Body of pancreas (tissue), 4 donors: ENCODE measurements at regions not wholly inside any gene's neighbourhood (a gene's known extent, or its start where the extent isn't known, plus 50 kb on each side); places are given as distances from the start of the nearest gene placed in this dataset.

ENCODE experiments used
- ATAC-seq: fragments of 150-250 bp; one replicate; pipeline ENCODE4 v1.9.1; 2016
- DNase-seq, 4 donors: peaks; one replicate each; pipeline ENCODE4 v3.0.0-alpha.2; 2019
- H3K27ac ChIP-seq, 4 donors: fragments of 200-600 bp; sonication (generic); 1 replicate in 3 of 4; 2 replicates in 1 of 4; pipeline versions ENCODE4 v1.5.1 to v1.6.1; 2016 to 2019; ENCODE audit warnings: mild to moderate bottlenecking in 1 of 4, mixed read lengths in 1 of 4, moderate library complexity in 1 of 4
- H3K27me3 ChIP-seq, 2 donors: fragments of 200-600 bp; sonication (generic); one replicate each; pipeline ENCODE4 v1.6.0; 2016; ENCODE audit warnings: mild to moderate bottlenecking in 1 of 2
- H3K36me3 ChIP-seq, 2 donors: fragments of 200-600 bp; sonication (generic); replicated peaks in 1 of 2; 2 replicates each; pipeline ENCODE4 v1.5.1; 2016; ENCODE audit warnings: low read depth in 2 of 2; ENCODE audit not compliant: insufficient read depth in 1 of 2
- H3K4me1 ChIP-seq: fragments of 200-600 bp; sonication (generic); one replicate; pipeline ENCODE4 v1.6.0; 2016
- H3K4me3 ChIP-seq, 2 donors: fragments of 200-600 bp; sonication (generic); 1 replicate in 1 of 2; 2 replicates in 1 of 2; pipeline ENCODE4 v1.5.1; 2016 to 2019
- H3K9me3 ChIP-seq, 3 donors: fragments of 200-600 bp; sonication (generic); 1 replicate in 2 of 3; 2 replicates in 1 of 3; pipeline ENCODE4 v1.5.1; 2016
- POLR2A ChIP-seq, 3 donors: fragments of 450-650 bp; IDR thresholded peaks; one replicate each; pipeline ENCODE4 v1.6.1; 2016; ENCODE audit warnings: antibody characterized with exemption in 3 of 3, mild to moderate bottlenecking in 2 of 3
- WGBS, 2 donors: methylation state at CpG; one replicate each; pipeline ENCODE4 v1.1.5; 2017; 5-methylcytosine and 5-hydroxymethylcytosine counted together
- intact Hi-C: fragments of 100-400 bp; cut with DNase I; formaldehyde crosslinking; loops from one replicate; pipeline ENCODE4 v1.15.1; 2023
- TF ChIP-seq, protein P1 (sequence below), 7 experiments: fragments of 450-650 bp in 4 of 7; fragments of 200-600 bp in 3 of 7; sonication (generic) in 3 of 7; IDR thresholded peaks; one replicate each; pipeline ENCODE4 v1.5.1; 2016 to 2019; ENCODE audit warnings: antibody characterized with exemption in 7 of 7

- intact Hi-C loops: no loop called here
- 79 to 86% methylated on average over 2 of the region's 2 CpGs for WGBS, 2 donors
- ATAC-seq (no peak), DNase-seq (no peak)
- Histone ChIP-seq H3K27ac (no peak overlapping the region), H3K9me3 (no peaks in the 10 kb centered on the region), H3K4me3 (no peak overlapping the region), H3K4me1 (no peaks in the 10 kb centered on the region), H3K36me3 (no peaks in the 10 kb centered on the region), H3K27me3 (no peaks in the 10 kb centered on the region)
- TF ChIP-seq, protein P1, sequence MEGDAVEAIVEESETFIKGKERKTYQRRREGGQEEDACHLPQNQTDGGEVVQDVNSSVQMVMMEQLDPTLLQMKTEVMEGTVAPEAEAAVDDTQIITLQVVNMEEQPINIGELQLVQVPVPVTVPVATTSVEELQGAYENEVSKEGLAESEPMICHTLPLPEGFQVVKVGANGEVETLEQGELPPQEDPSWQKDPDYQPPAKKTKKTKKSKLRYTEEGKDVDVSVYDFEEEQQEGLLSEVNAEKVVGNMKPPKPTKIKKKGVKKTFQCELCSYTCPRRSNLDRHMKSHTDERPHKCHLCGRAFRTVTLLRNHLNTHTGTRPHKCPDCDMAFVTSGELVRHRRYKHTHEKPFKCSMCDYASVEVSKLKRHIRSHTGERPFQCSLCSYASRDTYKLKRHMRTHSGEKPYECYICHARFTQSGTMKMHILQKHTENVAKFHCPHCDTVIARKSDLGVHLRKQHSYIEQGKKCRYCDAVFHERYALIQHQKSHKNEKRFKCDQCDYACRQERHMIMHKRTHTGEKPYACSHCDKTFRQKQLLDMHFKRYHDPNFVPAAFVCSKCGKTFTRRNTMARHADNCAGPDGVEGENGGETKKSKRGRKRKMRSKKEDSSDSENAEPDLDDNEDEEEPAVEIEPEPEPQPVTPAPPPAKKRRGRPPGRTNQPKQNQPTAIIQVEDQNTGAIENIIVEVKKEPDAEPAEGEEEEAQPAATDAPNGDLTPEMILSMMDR (IDR thresholded peaks at IDR 0.05): no peak
- no peak for TF ChIP-seq POLR2A (IDR thresholded peaks at IDR 0.05)
Measured at GRCh38 chr4:117661091-117662072, 372.9 kb upstream of the NDST3 start.

DNA sequence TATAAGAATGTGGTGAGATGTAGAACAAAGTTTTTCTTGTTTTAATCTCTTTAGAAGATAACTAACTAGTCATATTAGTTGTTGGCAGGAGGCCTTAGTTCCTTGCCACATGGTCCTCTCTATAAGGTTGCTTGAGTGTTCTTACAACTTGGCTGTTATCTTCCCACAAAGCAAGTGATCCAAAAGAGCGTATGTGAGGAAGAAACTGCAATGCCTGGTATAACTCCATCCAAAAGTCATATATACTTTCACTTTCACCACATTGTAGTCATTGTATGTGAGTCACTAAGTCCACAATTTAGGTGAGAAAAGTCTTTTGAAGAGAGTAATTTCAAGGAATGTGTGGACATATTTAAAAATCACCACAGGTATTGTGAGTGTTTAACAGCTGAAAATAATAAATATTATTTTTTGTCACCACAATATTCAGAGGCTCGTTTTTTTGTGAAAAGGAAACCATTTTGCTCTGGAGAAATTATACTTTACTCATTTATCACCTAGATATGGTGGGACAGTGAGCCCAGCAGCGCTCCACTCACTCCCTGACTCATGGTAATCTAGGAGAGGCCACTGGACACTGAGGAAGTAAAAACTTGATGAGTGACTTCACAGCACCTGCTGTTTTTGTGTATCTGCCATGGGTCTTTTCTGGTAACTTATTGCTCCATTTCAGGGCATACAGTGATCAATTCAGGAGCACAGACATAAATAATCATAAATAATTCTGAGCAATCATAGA lies 369.4 kb upstream of the NDST3 start:
- Histone ChIP-seq H3K4me3 (no peak overlapping the region), H3K27me3 (no peaks in the 10 kb centered on the region), H3K4me1 (no peaks in the 10 kb centered on the region), H3K9me3 (no peaks in the 10 kb centered on the region), H3K36me3 (no peaks in the 10 kb centered on the region), H3K27ac (no peak overlapping the region)
- ATAC-seq (no peak), DNase-seq (no peak)
- 61 to 62% methylated on average over 3 of the region's 3 CpGs for WGBS, 2 donors
- intact Hi-C loops: no loop called here
- no peak for TF ChIP-seq POLR2A (IDR thresholded peaks at IDR 0.05)
- TF ChIP-seq, protein P1 (IDR thresholded peaks at IDR 0.05): no peak

GRCh38 chr4:117676153-117676552 lies 358.1 kb upstream of the NDST3 start:
- no peak overlapping the region for H3K4me3 ChIP-seq
- TF ChIP-seq POLR2A (IDR thresholded peaks at IDR 0.05): no peak
- TF ChIP-seq, protein P1 (IDR thresholded peaks at IDR 0.05): no peak
- no peaks in the 10 kb centered on the region for H3K27me3 ChIP-seq
- H3K36me3 ChIP-seq: no peaks in the 10 kb centered on the region
- DNase-seq (no peak), ATAC-seq (no peak)
- WGBS, 2 donors: 0 to 16% methylated on average over 1 of the region's 1 CpG
- H3K27ac ChIP-seq: no peak overlapping the region
- H3K4me1 ChIP-seq: no peaks in the 10 kb centered on the region
- H3K9me3 ChIP-seq: no peaks in the 10 kb centered on the region
- intact Hi-C loops: no loop called here

- no peaks in the 10 kb centered on the region for H3K36me3 ChIP-seq
- DNase-seq (no peak), ATAC-seq (no peak)
- no peak for TF ChIP-seq POLR2A (IDR thresholded peaks at IDR 0.05)
- TF ChIP-seq, protein P1 (IDR thresholded peaks at IDR 0.05): no peak
- no peaks in the 10 kb centered on the region for H3K27me3 ChIP-seq
- H3K27ac ChIP-seq: no peak overlapping the region
- H3K4me3 ChIP-seq: no peak overlapping the region
- no peaks in the 10 kb centered on the region for H3K4me1 ChIP-seq
- no peaks in the 10 kb centered on the region for H3K9me3 ChIP-seq
- WGBS, 2 donors: 54 to 56% methylated on average over 4 of the region's 4 CpGs
- intact Hi-C loops: no loop called here
Measured at GRCh38 chr4:117678861-117679260, 355.4 kb upstream of the NDST3 start.
